Neural cell (in vitro differentiated cells): ENCODE measurements at regions not wholly inside any gene's neighbourhood (a gene's known extent, or its start where the extent isn't known, plus 50 kb on each side); places are given as distances from the start of the nearest gene placed in this dataset.
A peak's percentile ranks its signal among the peaks of the same experiment; 100 is the strongest.

Source experiments
- H2AFZ ChIP-seq: fragments of 200-600, 300-800 bp; sonication (generic), shearing (Covaris generic); 2 replicates; pipeline ENCODE4 v1.6.0; 2014; ENCODE audit warnings: low read depth, mild to moderate bottlenecking, antibody characterized with exemption, low read length, moderate library complexity
- H3F3A ChIP-seq: fragments of 200-600 bp; shearing (Covaris generic); 2 replicates; pipeline ENCODE4 v1.6.1; 2016; ENCODE audit warnings: mild to moderate bottlenecking, moderate library complexity, mixed read lengths, antibody characterized with exemption, low read length; ENCODE audit not compliant: insufficient read depth, poor library complexity, severe bottlenecking
- H3K27ac ChIP-seq: fragments of 200-600, 300-800 bp; sonication (generic), shearing (Covaris generic); 2 replicates; pipeline ENCODE4 v1.5.1; 2014; ENCODE audit warnings: mild to moderate bottlenecking, low read length, moderate library complexity
- H3K27me3 ChIP-seq: fragments of 300-800, 200-600 bp; sonication (generic), shearing (Covaris generic); 2 replicates; pipeline ENCODE4 v1.6.0; 2014; ENCODE audit warnings: mild to moderate bottlenecking, low read depth, low read length, moderate library complexity; ENCODE audit not compliant: insufficient read depth
- H3K36me3 ChIP-seq: fragments of 300-800, 200-600 bp; sonication (generic), shearing (Covaris generic); 2 replicates; pipeline ENCODE4 v1.5.1; 2014; ENCODE audit warnings: mild to moderate bottlenecking, antibody characterized with exemption, low read length, moderate library complexity; ENCODE audit not compliant: insufficient read depth
- H3K4me2 ChIP-seq: fragments of 300-800, 200-600 bp; sonication (generic), shearing (Covaris generic); 2 replicates; pipeline ENCODE4 v1.6.0; 2014; ENCODE audit warnings: mild to moderate bottlenecking, low read length
- H3K4me3 ChIP-seq: fragments of 300-800, 200-600 bp; sonication (generic), shearing (Covaris generic); 2 replicates; pipeline ENCODE4 v1.5.1; 2014; ENCODE audit warnings: mild to moderate bottlenecking, low read length, moderate library complexity
- H3K79me2 ChIP-seq: fragments of 200-600 bp; shearing (Covaris generic); replicated peaks from 2 replicates; pipeline ENCODE4 v1.6.0; 2014; ENCODE audit warnings: mild to moderate bottlenecking, low read length, moderate library complexity; ENCODE audit not compliant: insufficient read depth
- H3K9ac ChIP-seq: fragments of 300-800, 200-600 bp; sonication (generic), shearing (Covaris generic); 2 replicates; pipeline ENCODE4 v1.6.1; 2016; ENCODE audit warnings: mild to moderate bottlenecking, low read length, mixed read lengths
- H3K9me2 ChIP-seq: fragments of 200-600 bp; shearing (Covaris generic); 2 replicates; pipeline ENCODE4 v1.6.1; 2016; ENCODE audit warnings: mild to moderate bottlenecking, low read length, mixed read lengths; ENCODE audit not compliant: insufficient read depth
- H3K9me3 ChIP-seq: fragments of 200-600, 300-800 bp; sonication (generic), shearing (Covaris generic); 2 replicates; pipeline ENCODE4 v1.6.1; 2016; ENCODE audit warnings: mild to moderate bottlenecking, mixed run types, low read length, moderate library complexity, mixed read lengths
- H4K20me1 ChIP-seq: fragments of 200-600 bp; shearing (Covaris generic); 2 replicates; pipeline ENCODE4 v1.6.1; 2016; ENCODE audit warnings: mild to moderate bottlenecking, mixed run types; ENCODE audit not compliant: insufficient read depth
- EP300 ChIP-seq: fragments of 450-650 bp; conservative IDR thresholded peaks from 2 replicates; pipeline ENCODE4 v1.6.1; 2014; ENCODE audit warnings: antibody characterized with exemption, mild to moderate bottlenecking, moderate library complexity; ENCODE audit not compliant: poor library complexity, severe bottlenecking
- EZH2 ChIP-seq: fragments of 200-600, 300-800 bp; shearing (Covaris generic), sonication (generic); IDR thresholded peaks from 2 replicates; pipeline ENCODE4 v1.6.1; 2014; ENCODE audit warnings: antibody characterized with exemption, low read length, borderline replicate concordance, mild to moderate bottlenecking; ENCODE audit not compliant: insufficient read depth, poor library complexity, severe bottlenecking
- MXI1 ChIP-seq: fragments of 450-650 bp; conservative IDR thresholded peaks from 2 replicates; pipeline ENCODE4 v1.6.1; 2014; ENCODE audit warnings: antibody characterized with exemption, mild to moderate bottlenecking; ENCODE audit not compliant: poor library complexity, severe bottlenecking
- POLR2AphosphoS5 ChIP-seq: IDR thresholded peaks from 2 replicates; pipeline ENCODE4 v1.6.1; 2012
- RAD21 ChIP-seq: fragments of 450-650 bp; conservative IDR thresholded peaks from 2 replicates; pipeline ENCODE4 v1.6.1; 2014; ENCODE audit warnings: antibody characterized with exemption, mild to moderate bottlenecking, moderate library complexity
- SMC3 ChIP-seq: fragments of 450-650 bp; conservative IDR thresholded peaks from 2 replicates; pipeline ENCODE4 v1.6.1; 2014; ENCODE audit warnings: antibody characterized with exemption, mild to moderate bottlenecking, moderate library complexity; ENCODE audit not compliant: poor library complexity
- TAF1 ChIP-seq: IDR thresholded peaks from 2 replicates; pipeline ENCODE4 v1.6.1; 2012; ENCODE audit warnings: low read depth
- TF ChIP-seq, protein P1 (sequence below): fragments of 450-650 bp; IDR thresholded peaks from 2 replicates; pipeline ENCODE4 v1.5.1; 2014; ENCODE audit warnings: antibody characterized with exemption, mild to moderate bottlenecking, moderate library complexity; ENCODE audit not compliant: poor library complexity, severe bottlenecking
- TF ChIP-seq, protein P2 (sequence below): IDR thresholded peaks from 2 replicates; pipeline ENCODE4 v1.6.1; 2012; ENCODE audit warnings: borderline replicate concordance

DNA sequence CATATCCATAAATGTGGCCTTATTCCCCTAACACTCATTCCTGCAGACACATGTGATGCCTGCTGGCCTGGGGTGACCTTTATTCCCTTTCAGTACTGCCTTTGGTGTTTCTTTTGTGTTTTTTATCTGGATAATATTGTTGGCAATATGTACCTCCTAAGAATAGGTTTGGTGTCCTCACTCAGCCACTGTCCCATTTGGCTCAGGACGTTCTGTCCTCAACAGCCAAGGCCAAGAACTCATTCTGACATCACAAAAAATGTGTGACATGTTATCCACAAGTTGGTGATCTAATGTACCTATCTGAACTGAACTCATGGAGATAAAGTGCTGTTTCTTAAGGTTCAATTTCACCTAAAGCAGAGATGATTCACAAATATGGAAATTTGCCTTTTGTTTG is 142.9 kb upstream of the GRAMD2B start:
- Histone ChIP-seq H3K4me2 (no peak overlapping the region), H2AFZ (no peak overlapping the region), H3K4me3 (no peak overlapping the region), H3K9me3 (no peaks in the 10 kb centered on the region), H4K20me1 (no peaks in the 10 kb centered on the region), H3K27me3 (no peaks in the 10 kb centered on the region), H3F3A (no peaks in the 10 kb centered on the region), H3K79me2 (no peaks in the 10 kb centered on the region), H3K9ac (no peak overlapping the region), H3K9me2 (no peaks in the 10 kb centered on the region), H3K36me3 (no peaks in the 10 kb centered on the region), H3K27ac (no peak overlapping the region)
- no peak for TF ChIP-seq RAD21
- TF ChIP-seq, protein P1, sequence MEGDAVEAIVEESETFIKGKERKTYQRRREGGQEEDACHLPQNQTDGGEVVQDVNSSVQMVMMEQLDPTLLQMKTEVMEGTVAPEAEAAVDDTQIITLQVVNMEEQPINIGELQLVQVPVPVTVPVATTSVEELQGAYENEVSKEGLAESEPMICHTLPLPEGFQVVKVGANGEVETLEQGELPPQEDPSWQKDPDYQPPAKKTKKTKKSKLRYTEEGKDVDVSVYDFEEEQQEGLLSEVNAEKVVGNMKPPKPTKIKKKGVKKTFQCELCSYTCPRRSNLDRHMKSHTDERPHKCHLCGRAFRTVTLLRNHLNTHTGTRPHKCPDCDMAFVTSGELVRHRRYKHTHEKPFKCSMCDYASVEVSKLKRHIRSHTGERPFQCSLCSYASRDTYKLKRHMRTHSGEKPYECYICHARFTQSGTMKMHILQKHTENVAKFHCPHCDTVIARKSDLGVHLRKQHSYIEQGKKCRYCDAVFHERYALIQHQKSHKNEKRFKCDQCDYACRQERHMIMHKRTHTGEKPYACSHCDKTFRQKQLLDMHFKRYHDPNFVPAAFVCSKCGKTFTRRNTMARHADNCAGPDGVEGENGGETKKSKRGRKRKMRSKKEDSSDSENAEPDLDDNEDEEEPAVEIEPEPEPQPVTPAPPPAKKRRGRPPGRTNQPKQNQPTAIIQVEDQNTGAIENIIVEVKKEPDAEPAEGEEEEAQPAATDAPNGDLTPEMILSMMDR = no peak
- no peak for TF ChIP-seq SMC3
- TF ChIP-seq EZH2 = no peak

DNA sequence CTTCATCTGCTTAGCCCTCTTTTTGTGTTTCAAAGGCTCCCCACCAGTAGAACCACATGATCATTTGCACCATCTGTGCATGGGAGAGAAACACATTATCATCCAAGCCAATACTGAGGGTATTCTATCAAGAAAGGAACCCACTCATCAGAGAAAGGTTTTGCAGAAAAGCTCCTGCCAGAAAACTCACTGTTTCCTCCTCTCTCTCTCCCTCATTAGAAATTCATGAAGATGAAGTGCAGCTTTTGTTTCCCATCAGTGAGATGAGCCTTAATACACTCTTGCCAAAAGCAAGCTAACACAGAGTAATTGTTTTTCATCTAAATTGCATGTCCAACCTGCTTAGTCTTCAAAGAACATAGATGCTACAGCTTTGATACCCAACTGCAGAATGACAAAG is 142.4 kb upstream of the GRAMD2B start:
- Histone ChIP-seq H3F3A (no peaks in the 10 kb centered on the region), H3K9me2 (no peaks in the 10 kb centered on the region), H3K27me3 (no peaks in the 10 kb centered on the region), H3K4me3 (no peak overlapping the region), H3K9me3 (no peaks in the 10 kb centered on the region), H3K36me3 (no peaks in the 10 kb centered on the region), H3K9ac (no peak overlapping the region), H3K27ac (peak overlapping the region; percentile 2), H3K4me2 (no peak overlapping the region), H2AFZ (no peak overlapping the region), H4K20me1 (no peaks in the 10 kb centered on the region), H3K79me2 (no peaks in the 10 kb centered on the region)
- TF ChIP-seq RAD21 (no peak), EZH2 (no peak), MXI1 (no peak), TAF1 (no peak), SMC3 (no peak), POLR2AphosphoS5 (no peak)
- TF ChIP-seq, protein P2, sequence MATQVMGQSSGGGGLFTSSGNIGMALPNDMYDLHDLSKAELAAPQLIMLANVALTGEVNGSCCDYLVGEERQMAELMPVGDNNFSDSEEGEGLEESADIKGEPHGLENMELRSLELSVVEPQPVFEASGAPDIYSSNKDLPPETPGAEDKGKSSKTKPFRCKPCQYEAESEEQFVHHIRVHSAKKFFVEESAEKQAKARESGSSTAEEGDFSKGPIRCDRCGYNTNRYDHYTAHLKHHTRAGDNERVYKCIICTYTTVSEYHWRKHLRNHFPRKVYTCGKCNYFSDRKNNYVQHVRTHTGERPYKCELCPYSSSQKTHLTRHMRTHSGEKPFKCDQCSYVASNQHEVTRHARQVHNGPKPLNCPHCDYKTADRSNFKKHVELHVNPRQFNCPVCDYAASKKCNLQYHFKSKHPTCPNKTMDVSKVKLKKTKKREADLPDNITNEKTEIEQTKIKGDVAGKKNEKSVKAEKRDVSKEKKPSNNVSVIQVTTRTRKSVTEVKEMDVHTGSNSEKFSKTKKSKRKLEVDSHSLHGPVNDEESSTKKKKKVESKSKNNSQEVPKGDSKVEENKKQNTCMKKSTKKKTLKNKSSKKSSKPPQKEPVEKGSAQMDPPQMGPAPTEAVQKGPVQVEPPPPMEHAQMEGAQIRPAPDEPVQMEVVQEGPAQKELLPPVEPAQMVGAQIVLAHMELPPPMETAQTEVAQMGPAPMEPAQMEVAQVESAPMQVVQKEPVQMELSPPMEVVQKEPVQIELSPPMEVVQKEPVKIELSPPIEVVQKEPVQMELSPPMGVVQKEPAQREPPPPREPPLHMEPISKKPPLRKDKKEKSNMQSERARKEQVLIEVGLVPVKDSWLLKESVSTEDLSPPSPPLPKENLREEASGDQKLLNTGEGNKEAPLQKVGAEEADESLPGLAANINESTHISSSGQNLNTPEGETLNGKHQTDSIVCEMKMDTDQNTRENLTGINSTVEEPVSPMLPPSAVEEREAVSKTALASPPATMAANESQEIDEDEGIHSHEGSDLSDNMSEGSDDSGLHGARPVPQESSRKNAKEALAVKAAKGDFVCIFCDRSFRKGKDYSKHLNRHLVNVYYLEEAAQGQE = no peak

DNA sequence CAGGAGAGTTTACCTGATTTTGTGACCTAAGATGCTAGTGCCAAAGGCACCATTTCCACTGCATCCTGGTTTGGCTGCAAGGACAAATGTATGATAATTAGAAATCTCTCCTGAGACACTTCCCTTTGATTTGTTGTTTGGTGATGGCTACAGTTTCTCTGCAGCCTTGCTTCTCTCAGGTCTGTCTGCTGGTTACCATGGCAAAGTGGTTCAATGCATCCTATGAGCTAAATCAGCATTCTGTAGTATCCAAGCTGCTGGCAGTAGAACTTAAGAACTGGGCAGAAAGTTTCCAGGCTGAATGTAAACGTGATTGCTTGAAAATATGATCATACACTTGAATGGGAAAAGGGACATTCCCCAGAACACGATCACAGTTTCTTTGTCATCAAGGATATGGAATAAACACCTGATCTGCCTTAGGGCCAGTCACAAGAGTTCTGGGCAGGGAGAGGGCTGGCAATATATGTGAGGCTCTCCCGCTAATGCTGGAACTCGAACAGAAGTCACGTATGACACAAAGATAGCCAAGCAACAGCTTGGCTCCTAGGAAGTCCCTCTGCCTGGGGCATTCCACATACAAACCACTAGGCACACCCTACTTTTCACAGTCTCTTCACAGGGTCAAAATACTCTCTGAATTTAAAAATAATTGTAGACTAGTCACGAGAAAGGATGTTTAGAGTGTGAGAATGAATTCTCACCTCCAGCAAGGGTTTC is 138.1 kb upstream of the GRAMD2B start:
- Histone ChIP-seq H3K4me3 (peak overlapping the region; percentile 16), H2AFZ (no peak overlapping the region), H3K27ac (peak overlapping the region; percentile 17), H3K4me2 (peak overlapping the region; percentile 30), H3K36me3 (no peaks in the 10 kb centered on the region), H4K20me1 (no peaks in the 10 kb centered on the region), H3K9me3 (no peaks in the 10 kb centered on the region), H3F3A (no peaks in the 10 kb centered on the region), H3K9me2 (no peaks in the 10 kb centered on the region), H3K27me3 (no peaks in the 10 kb centered on the region), H3K79me2 (no peaks in the 10 kb centered on the region), H3K9ac (no peak overlapping the region)
- TF ChIP-seq MXI1 (no peak), EP300 (peak; percentile 30), RAD21 (peak; percentile 18), POLR2AphosphoS5 (no peak), SMC3 (no peak), EZH2 (no peak)
- TF ChIP-seq, protein P1 = no peak
- TF ChIP-seq, protein P2 = no peak
